HG03159 (cell line): ENCODE measurements at regions not wholly inside any gene's neighbourhood (a gene's known extent, or its start where the extent isn't known, plus 50 kb on each side); places are given as distances from the start of the nearest gene placed in this dataset.

Experiments used
- ATAC-seq: cut with Tn5 transposase; IDR thresholded peaks from one replicate; pipeline ENCODE4 v1.9.1; 2021; ENCODE audit warnings: mild to moderate bottlenecking, moderate library complexity; ENCODE audit not compliant: unreplicated experiment

DNA sequence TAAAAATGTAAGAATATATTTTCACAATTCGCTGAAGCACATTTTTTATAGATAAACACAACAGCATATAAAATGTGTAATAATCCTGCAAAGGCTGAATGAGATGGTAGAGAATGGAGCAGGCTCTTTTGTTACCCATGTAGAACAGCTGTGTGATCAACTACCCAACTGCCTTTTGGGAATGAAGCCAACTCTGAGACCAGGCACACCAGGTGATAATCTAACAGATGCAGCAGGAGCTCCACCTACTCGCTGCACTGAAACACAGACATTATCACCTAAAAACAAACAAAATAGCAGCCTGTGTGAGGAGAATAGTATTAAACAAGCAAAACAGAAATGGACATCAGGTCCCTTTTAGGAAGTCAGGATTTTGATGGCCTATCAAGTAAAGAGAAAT is 183.3 kb downstream of the CCDC59 start:
- ATAC-seq, result no peak

DNA sequence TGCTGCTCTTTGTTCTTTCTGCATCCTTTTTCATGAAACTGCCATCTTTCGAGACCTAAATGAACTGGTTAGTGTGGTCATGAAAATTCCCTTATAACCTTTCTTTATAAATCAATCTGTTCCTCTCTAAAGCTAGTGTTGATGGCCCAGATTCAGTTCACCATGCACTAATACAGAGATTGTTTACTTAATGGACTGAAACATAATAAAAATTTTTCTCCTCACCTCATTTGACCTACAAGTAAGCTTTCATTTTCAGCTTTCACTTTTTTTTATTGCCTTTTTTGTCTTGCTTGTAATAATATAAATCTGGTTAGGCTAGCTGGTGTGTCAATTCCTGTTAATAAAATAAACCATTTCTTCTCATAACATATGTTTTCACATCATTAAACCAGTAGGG is 183.8 kb downstream of the CCDC59 start:
- ATAC-seq, result no peak

DNA sequence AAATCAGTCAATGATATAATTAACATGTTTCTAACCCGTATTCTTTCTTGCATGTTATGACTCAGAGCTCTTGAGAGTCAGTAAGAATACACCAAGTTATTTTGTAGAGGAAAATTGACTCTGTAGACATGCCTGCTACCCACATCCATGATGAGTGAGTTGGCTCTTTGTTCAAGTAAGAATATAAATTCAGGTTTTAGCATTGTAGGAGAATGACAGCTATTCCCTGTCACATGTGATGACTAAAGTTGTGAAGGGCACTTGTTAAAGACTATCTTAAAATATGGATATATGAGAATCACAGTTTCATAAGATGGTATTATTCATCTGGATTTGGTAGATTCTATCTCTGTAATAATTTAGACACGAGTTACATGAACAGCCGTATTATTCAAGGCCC is 209.1 kb downstream of the CCDC59 start:
- no peak for ATAC-seq

DNA sequence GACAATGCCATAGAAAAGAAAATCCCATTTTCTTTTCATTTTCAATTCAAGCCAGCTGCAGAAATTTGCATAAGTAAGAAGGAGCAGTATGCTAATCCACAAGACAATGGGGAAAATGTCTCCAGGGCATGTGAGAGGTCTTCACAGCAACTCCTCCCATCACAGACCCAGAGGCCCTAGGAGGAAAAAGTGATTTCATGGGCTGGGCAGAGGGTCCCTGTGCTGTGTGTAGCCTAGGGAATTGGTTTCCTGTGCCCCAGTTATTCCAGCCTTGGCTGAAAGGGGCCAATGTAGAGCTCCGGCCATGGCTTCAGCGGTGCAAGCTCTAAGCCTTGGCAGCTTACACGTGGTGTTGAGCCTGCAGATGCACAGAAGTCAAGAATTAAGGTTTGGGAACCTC is 211.4 kb downstream of the CCDC59 start:
- no peak for ATAC-seq

DNA sequence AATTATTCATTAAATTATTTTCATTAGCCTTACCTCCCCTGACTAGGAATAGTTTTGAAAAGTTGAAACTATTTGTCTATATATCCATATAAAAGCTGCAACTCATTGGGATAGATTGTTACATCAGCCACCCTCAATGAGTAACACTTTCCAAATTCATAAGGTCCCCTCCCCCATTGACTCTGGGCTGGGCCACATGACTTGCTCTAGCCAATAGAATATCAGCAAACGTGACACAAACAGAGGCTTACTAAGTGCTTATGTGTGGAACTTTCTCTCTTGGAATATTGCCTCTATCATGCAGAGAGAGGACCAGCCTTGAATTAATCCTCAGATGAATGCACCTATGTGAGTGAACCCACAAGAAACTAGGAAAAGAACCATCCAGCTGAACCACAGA is 213.7 kb downstream of the CCDC59 start:
- no peak for ATAC-seq

DNA sequence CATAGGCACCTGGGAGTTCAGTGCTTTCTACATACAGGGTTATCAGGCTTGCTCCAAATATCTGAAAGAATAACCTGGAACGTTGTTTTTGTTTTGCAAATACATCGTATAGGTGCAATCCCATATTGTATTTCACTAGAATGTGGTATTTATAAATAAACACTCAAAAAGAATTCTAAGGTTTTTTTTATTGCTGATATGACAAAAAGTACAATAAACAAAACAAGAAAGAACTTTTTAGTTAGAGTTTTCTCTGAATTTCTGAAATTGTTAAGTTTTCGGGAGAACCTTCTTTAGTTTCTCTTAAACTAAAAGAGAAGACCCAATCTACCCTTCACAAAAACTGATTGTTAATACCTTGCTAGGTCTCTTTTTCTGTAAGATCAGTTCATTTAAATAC is 225.8 kb downstream of the CCDC59 start:
- no peak for ATAC-seq

DNA sequence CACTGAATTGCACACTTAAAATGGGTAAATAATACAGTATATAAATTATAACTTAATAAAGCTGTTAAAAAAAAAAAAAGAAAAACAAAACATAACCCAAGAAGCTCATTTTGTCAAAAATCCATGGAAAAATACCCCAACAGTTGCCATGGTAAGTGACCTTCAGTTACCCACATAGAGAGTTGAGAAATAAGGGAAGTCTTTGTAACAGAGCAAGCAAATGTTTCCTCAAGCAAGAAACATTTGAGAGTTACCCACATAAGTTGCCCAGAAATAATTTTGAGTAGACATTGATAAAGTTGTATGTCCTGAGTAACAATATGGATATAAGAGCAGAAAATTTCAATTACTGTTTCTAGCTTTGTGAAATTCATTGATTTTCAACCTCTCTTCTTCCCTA is 227.4 kb downstream of the CCDC59 start:
- ATAC-seq, result no peak

DNA sequence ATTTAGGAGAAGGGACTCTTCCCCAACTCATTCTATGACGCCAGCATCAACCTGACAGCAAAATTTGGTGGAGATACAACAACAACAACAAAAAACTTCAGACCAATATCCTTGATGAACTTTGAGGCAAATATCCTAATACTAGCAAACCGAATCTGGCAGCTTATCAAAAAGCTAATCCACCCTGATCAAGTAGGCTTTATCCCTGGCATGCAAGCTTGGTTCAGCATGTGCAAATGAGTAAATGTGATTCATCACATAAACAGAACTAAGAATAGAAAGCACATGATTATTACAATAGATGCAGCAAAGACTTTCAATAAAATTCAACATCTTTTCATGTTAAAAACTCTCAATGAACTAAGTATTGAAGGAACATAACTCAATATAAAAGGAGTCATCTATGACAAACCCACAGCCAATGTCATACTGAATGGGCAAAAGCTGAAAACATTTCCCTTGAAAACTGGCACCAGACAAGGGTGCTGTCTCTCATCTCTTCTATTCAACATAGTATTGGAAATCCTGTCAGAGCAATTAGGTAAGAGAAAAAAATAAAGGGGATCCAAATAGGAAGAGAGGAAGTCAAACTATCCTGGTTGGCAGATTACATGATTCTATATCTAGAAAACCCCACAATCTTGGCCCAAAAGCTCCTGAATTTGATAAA is 233.3 kb downstream of the CCDC59 start:
- ATAC-seq, result no peak

DNA sequence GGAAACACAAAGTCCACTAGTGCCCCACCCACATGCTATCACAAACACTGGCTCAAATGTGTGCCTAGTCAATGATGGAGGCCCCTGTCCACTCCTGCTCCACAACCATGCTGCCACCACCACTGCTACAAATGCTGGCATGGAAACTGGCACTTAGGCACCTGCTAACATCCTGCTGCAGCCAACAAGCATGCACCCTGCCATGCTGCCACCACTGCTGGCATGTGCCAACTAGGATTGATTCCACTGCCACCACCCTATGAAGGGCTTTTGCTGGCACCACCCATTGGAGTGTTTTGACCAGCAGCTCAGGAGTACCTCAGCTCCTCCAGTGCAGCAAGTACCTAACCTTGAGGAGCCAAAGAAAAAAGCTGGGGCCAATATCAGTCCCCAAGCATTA is 236.6 kb downstream of the CCDC59 start:
- no peak for ATAC-seq

DNA sequence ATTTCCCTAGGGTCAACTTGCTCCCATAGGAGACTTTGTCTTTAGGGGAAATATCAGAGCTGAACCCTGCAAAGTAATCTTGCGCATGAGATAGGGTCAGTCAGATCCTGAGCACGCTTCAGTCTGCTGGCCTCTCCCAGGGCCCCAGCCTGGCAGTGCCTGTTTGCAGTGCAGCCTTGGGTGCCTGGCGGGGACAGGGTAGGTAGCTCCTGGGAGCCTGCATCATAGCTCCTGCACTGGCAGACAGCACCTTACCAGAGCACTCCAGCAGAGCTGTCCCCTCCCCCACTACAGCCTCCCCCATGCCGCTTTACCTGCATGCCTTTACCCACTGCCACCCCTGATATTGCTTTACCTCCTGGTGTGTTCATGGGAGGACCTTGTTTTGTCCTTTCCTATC is 237.3 kb downstream of the CCDC59 start:
- ATAC-seq, result no peak

DNA sequence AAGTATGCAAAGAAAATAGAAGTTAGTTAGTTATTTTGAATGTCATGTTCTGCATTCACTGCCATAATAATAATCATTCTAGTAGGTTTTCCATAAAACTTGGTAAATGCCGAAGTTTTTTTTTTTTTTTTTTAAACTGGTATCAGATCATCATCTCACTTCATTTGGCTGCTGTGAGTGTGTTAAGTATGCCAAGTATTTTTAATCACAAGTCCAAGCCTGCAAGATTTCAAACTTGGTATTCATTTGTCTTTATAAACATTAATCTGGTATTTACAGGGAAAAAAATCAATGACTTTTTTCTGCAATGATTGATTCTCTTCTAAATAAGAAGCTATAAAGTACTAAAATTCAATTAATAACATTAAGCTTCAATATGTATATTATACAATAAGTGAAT is 248.9 kb downstream of the CCDC59 start:
- ATAC-seq, result no peak

DNA sequence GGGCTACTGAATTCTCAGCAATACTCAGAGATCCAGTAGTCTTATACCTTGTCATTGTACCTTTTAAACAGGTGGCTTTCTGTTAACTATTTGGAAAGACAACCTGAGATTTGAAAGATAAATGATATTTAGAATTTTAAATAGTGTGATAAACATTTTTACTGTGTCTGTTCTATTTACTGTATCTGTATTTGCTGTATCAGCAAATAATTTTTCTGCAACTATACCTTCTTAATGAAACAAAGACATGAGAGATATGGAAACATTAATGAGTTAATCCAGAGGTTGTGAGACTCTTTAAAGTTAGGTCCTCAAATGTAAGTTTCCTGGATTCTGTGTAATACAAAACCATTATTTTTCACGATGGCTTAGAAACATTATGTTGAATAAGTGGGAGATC is 249.6 kb downstream of the CCDC59 start:
- ATAC-seq, result no peak

DNA sequence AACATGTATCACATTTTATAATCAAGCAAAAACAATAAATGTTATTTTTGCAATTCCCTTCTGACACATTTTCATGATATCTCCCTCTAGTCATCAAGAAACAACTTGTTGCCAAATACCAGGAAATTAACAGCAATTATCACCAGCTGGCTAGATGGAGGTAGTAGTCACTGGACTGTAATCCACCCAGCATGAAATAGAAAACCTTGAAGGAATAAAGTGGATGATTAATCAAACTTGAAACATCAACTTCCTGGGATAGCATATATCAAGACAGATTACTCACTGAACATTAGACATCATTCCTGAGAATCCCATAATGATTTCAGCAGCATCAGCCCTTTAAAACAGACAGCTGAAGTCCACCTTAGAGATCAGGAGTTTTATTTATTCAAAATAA is 259.0 kb downstream of the CCDC59 start:
- ATAC-seq, result no peak

DNA sequence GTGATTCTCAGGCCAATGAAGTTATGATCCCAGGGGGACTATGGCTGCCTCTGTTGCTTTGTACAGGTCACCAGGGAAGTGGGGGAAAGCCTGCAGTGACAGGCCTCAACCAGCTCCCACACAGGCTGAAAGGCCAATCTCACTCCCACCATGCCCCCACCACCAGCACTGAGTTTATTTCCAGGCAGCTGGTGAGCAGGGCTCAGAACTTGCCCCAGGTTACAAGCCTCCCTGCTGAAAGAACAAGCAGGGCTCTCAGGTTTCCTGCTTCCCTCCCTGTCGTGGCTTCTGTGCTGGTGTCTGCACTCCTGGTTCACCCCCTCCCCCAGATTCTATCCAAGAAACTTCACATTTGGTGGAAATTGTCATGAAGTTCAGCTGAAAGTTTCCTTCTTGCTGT is 260.3 kb downstream of the CCDC59 start:
- ATAC-seq, result no peak

DNA sequence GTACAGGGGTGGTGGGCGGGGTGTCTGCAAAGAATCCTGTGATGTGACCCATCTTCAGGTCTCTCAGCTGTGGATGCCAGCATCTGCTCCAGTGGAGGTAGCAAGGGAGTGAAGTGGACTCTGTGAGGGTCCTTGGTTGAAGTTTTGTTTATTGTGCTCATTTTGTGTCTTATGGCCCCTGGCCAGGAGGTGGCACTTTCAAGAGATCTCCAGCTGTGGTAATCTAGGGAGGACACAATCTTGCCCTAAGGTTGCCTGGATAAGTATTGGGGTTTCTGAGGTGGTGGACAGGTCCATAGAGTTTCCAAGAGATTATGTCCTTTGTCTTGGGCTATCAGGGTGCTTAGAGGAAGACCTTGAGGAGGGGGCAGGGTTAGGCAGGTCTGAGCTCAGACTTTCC is 260.7 kb downstream of the CCDC59 start:
- no peak for ATAC-seq

DNA sequence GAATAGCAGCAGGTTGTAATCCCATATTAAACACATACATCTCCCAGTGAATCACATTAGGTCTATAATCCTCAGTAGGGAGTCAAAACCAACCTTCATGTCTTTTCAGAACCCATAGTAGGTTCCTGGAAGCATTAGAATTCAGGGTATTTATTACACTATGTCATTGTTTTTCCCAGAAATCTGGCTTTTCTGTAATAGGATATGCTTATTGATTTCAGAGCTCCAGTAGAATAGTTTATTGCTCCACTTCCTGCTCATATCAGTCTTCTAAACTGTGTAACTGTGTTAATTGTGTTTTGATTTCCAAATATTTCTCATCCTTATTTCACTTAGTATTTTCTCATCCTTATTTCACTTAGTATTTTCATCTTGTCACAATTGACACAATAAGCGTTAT is 268.0 kb downstream of the CCDC59 start:
- ATAC-seq, result no peak

DNA sequence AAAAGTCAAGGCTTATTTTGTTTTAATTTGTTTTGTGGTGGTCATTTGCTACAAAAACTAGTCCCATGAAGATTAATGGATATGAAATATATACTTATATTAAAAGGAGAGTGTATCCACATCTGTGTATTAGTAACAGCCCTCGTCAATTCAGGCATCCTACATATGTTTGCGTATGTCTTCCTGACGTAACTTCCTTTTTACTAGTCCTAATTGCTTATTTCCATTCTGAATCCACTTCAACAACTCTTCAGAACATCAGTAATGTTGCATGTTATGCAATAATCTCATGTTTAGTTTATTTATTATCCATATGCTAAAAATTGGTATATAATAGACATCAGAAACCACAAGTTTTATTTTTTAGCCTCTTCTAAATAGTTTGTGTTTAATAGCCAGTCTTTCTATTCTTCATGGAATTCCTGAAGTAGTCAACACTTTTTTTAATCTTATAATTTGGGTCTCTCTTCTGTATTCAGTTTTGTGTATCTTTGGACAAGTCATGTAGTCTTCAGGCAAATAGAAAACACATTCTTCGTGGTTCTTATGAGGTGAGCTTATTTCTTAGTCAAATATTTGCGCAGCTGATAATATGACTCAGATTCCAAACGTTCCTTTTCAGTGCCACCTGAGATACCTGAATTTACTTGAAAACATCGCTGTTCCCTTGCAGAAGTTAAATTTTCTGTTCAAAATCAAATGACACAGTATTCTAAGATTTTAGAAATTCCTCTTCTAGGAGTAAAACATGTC is 268.6 kb downstream of the CCDC59 start:
- no peak for ATAC-seq

DNA sequence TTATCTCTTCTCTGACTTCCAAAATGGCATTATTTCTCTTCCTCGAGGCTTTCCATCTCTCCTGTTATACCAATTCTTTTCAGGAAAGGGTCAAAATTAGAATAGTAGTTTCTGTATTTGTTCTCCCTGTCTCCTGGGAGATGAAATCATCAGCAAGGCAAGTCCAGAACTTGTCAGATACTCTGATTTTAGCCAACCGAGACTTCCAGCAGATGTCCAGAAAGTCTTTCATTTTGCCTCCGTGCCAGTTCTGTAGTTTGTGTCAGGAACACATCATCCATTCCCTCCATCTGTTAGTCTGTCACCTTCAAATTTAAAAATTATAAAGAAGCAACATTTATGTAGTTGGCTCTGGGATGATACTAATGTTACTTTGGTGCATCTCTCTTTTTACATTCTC is 275.7 kb downstream of the CCDC59 start:
- no peak for ATAC-seq

DNA sequence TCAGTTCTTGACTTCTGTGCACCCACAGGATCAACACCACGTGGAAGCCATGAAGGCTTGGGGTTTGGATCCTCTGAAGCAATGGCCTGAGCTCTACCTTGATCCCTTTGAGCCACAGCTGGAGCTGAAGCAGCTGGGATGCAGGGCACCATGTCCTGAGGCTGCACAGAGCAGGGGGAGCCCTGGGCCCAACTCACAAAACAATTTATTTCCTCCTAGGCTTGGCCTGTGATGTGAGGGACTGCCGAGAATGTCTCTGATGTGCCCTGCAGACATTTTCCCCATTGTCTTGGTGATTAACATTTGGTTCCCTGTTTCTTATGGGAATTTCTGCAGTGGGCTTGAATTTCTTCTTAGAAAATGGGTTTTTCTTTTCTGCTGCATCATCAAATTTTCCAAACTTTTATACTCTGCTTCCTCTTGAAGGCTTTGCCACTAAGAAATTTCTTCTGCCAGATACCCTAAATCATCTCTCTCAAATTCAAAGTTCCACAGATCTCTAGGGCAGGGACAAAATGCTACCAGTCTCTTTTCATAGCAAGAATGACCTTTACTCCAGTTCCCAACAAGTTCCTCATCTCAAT is 288.2 kb downstream of the CCDC59 start:
- no peak for ATAC-seq

DNA sequence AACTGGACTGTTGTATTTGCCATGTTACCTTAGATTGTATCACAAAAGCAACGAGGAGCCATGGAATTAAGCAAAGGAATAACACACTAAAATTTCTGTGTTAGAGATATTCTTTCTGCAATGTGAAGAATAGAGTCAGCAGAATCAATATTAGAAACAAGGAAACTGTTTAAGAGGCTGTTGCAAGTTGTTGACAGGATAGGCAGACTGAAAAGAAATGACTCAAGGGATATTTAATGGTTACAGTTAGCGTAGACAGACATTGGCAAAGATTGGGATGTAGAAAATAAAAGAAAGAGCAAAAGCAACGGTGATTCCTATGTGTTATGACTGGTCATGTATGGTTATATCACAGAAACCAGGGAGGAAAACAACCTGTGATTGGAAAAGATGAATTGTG is 299.0 kb upstream of the PPFIA2 start:
- no peak for ATAC-seq

DNA sequence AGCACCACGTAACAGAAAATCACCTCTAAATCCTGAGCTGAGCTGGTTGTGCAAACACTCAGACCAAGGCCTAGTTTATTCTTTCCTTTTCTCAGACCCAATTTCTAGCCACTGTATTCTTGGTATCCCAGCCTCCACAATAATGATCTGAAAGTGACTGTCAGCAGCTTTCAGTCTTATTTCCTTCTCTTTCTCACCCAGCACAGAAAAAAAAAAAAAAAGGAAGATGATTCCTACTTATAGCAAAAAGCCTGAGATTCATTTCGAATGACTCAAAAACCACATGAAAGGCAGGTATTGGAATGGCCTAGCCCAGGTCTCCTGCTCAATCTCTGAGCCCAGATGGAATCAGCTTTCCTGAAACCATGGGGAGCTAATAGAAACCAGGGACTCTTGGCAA is 298.6 kb upstream of the PPFIA2 start:
- ATAC-seq, result no peak

DNA sequence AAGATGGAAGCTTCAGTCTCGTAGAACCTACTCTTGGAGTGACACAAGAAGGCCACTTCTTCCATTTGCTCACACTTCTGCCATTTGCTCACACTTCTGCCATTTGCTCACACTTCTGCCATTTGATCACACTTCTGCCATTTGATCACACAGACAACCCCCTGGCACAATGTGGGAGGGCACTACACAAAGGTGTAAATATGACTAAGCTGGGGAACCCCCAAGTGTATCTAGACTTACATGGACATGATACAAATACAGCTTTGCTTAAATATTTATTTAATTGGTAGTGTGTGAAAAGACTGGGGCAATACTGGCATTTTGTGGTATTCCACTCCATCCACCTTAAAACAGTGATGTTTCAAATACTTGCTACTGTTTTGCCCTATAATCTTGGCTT is 296.2 kb upstream of the PPFIA2 start:
- no peak for ATAC-seq

DNA sequence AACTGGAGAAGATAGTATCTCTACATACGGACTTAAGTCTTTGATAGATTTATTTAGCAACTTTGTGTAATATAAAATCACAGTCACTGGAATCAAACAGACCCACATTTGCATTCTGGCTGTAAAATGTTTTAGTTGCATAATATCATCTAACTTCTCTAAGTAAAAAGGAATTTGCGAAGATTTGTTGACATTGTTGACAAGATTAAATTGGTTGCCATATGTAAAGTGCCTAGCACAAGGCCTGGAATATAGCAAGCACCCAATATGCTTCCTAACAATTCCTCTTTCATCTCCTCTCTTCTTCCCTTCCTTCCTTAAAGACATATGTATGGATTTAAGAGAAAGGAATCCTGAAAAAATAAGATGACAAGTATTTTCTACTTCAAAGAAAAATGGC is 295.4 kb upstream of the PPFIA2 start:
- ATAC-seq, result no peak
